ENCODE measurements at regions not wholly inside any gene's neighbourhood (a gene's known extent, or its start where the extent isn't known, plus 50 kb on each side); places are given as distances from the start of the nearest gene placed in this dataset.

DNA sequence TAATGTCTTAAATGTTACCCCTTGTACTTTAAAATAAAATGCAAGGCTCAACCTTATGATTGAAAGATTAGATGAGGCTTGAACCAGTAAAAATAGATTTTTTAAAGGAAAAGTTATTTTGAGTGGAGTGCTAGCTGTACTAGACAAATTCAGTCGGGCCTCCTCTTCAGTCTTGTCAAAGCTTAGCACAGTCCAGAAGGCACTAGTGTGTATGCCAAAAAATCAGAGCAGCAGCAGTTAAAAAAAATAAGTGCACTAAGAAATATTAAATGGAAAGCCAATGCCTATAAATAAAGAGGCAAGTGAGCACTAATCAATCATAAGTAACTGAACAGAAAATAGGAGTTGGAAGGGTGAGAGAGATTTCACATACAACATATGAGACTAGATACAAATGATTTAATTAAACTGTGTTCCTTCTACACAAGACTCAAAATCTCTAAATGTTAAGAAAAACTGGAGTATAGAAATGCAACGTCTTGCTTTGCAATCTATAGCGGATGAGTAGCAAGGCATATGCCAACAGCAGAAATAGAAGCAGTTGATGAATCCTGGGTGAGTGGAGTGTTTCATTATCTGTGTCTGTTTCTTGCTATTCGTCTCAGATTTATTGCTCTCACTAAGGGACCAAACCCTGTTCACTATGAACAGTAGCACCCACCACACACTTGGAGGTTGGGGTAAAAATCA, 172.1 kb downstream of the ETNK1 start:
- no peak for DNase-seq (ENCODE audit: extremely low read depth, low read depth)
- TF ChIP-seq, protein P1, sequence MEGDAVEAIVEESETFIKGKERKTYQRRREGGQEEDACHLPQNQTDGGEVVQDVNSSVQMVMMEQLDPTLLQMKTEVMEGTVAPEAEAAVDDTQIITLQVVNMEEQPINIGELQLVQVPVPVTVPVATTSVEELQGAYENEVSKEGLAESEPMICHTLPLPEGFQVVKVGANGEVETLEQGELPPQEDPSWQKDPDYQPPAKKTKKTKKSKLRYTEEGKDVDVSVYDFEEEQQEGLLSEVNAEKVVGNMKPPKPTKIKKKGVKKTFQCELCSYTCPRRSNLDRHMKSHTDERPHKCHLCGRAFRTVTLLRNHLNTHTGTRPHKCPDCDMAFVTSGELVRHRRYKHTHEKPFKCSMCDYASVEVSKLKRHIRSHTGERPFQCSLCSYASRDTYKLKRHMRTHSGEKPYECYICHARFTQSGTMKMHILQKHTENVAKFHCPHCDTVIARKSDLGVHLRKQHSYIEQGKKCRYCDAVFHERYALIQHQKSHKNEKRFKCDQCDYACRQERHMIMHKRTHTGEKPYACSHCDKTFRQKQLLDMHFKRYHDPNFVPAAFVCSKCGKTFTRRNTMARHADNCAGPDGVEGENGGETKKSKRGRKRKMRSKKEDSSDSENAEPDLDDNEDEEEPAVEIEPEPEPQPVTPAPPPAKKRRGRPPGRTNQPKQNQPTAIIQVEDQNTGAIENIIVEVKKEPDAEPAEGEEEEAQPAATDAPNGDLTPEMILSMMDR (IDR thresholded peaks at IDR 0.05; ENCODE audit: low read depth, low read length) = no peak

- TF ChIP-seq, protein P1 (IDR thresholded peaks at IDR 0.05; ENCODE audit: low read depth, low read length) = no peak
- DNase-seq (ENCODE audit: extremely low read depth, low read depth) = no peak
These were observed 172.7 kb downstream of the ETNK1 start for GRCh38 chr12:22797701-22798100.

- DNase-seq (ENCODE audit: extremely low read depth, low read depth) = no peak
- TF ChIP-seq, protein P1 (IDR thresholded peaks at IDR 0.05; ENCODE audit: low read depth, low read length) = no peak
These were observed 173.1 kb downstream of the ETNK1 start for GRCh38 chr12:22798116-22798515.

DNA sequence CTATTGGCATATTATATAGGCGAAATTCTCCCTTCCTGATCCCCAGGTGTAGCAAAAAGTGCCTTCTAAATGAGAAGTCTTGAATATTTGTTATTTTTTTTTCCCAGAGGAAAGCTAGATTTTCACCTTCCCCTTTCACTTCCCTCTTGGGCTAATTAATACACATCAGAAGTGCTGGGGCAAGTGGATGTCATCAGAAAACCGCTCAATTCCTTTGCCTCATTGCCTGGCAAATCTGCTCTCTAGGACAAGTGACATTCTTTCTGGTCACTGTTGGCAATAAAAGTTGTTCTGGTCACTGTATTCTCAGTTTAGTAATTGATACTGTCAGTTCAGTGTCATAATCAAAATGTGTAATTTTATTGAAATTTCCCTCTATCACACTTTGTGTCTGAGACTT, 174.5 kb downstream of the ETNK1 start:
- TF ChIP-seq, protein P1 (IDR thresholded peaks at IDR 0.05; ENCODE audit: low read depth, low read length) = no peak
- no peak for DNase-seq (ENCODE audit: extremely low read depth, low read depth)

DNA sequence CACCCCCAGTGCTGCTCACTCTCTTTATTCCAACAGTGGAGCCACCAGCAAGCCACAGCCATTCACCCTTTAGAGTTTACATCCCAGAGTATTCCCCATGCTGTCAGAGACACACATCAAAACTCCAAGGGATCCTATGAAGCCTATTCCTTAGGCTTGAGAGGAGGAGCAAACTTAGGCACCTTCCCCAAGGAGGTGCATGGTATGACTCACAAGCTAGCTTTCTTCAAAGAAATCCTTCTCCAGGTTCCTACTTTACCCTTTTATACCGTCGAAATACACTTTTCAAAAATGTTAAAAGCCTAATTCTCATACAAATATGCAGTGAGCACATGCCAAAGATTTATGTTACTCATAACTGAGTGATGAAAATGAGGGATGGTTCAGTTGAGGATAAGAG, 175.4 kb downstream of the ETNK1 start:
- TF ChIP-seq, protein P1 (IDR thresholded peaks at IDR 0.05; ENCODE audit: low read depth, low read length) = no peak
- DNase-seq (ENCODE audit: extremely low read depth, low read depth) = no peak

GRCh38 chr12:22802883-22803630, 178.1 kb downstream of the ETNK1 start:
- no peak for DNase-seq (ENCODE audit: extremely low read depth, low read depth)
- TF ChIP-seq, protein P1 (IDR thresholded peaks at IDR 0.05; ENCODE audit: low read depth, low read length) = no peak

DNA sequence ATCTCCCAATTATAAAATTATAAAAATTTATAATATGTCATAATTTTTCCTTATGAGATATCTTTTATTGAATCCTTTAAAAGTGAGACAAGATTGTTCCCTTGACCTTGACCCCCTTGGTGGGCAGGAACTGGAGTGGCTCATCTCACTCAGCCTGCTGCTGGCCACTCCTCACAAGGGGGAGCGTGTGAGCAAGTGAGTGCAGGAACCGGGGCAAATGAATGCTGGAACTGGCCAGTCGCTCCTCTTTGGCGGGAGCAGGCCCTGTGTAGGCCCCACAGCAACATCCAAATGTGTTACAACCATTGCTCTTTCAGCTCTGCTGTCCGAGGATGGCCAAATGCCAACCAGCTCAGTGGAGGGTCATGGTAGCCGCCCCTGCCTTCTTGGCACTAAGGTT, 178.8 kb downstream of the ETNK1 start:
- TF ChIP-seq, protein P1 (IDR thresholded peaks at IDR 0.05; ENCODE audit: low read depth, low read length) = no peak

More for the DNA sequence above, 178.8 kb downstream of the ETNK1 start:
- DNase-seq (ENCODE audit: extremely low read depth, low read depth) = no peak

All from AG09319 (cell line).